GM12878 (cell line): ENCODE measurements at regions not wholly inside any gene's neighbourhood (a gene's known extent, or its start where the extent isn't known, plus 50 kb on each side); places are given as distances from the start of the nearest gene placed in this dataset.

Experiments used
- ATAC-seq: fragments of 200-7000 bp; cut with Tn5 transposase; 3 replicates; pipeline ENCODE4 v1.9.1; 2020; ENCODE audit warnings: mild to moderate bottlenecking, moderate library complexity
- BruUV-seq: library from RNA; stranded (reverse); fragments of 400-500 nt; replicated peaks from 2 replicates; lab custom pipeline; 2021; lab: Mats Ljungman, UMichigan
- CTCF ChIA-PET: fragments of 300-600 bp; sonication (Branson Sonifier 250); formaldehyde crosslinking; extraction: SDS; loops from one replicate; lab custom pipeline; 2021; ENCODE audit warnings: inconsistent platforms; lab: Yijun Ruan, JAX
- POLR2A ChIA-PET: fragments of 350-600 bp; formaldehyde crosslinking; extraction: SDS; loops from one replicate; lab custom pipeline; 2021; ENCODE audit warnings: inconsistent platforms; lab: Charles Lee
- RAD21 ChIA-PET: fragments of 300-600 bp; sonication (Branson Sonifier 250); formaldehyde crosslinking; loops from one replicate; lab custom pipeline; 2023; ENCODE audit warnings: antibody characterized with exemption; ENCODE audit not compliant: unreplicated experiment; lab: Charles Lee
- SMC1A ChIA-PET: fragments of 300-600 bp; sonication (Branson Sonifier 250); formaldehyde crosslinking; loops from one replicate; lab custom pipeline; 2023; ENCODE audit not compliant: unreplicated experiment, uncharacterized antibody; lab: Charles Lee
- DNase-seq: peaks from one replicate; pipeline ENCODE4 v3.0.0-alpha.2; 2011; ENCODE audit warnings: low read depth, low spot score
- FAIRE-seq: peaks from 3 replicates; lab custom pipeline; 2011; peaks lifted over from hg19 to GRCh38; lab: Jason Lieb, UNC
- H2AFZ ChIP-seq: 2 replicates; pipeline ENCODE4 v1.6.0; 2011; ENCODE audit warnings: low read depth, low read length, control low read depth; ENCODE audit not compliant: control insufficient read depth
- H3K27ac ChIP-seq: 2 replicates; pipeline ENCODE4 v1.5.1; 2011; ENCODE audit warnings: control low read depth; ENCODE audit not compliant: control insufficient read depth, insufficient read depth
- H3K27me3 ChIP-seq, 2 experiments: replicated peaks in 1 of 2; 2 replicates each; pipeline versions ENCODE4 v1.6.0 to v1.6.1; 2011; ENCODE audit warnings: low read length in 1 of 2; ENCODE audit not compliant: control insufficient read depth in 2 of 2, insufficient read depth in 2 of 2
- H3K36me3 ChIP-seq, 2 experiments: 2 replicates each; pipeline ENCODE4 v1.5.1; 2011; ENCODE audit warnings: low read length in 1 of 2; ENCODE audit not compliant: control insufficient read depth in 2 of 2, insufficient read depth in 2 of 2
- H3K4me1 ChIP-seq: 2 replicates; pipeline ENCODE4 v1.6.1; 2011; ENCODE audit warnings: mild to moderate bottlenecking, low read length, moderate library complexity, mixed read lengths; ENCODE audit not compliant: control insufficient read depth, insufficient read depth
- H3K4me2 ChIP-seq: 2 replicates; pipeline ENCODE4 v1.6.0; 2011; ENCODE audit warnings: control low read depth; ENCODE audit not compliant: control insufficient read depth, insufficient read depth
- H3K4me3 ChIP-seq: fragments of 200-600 bp; sonication (generic); 2 replicates; pipeline ENCODE4 v1.5.1; 2016
- H3K79me2 ChIP-seq: 2 replicates; pipeline ENCODE4 v1.6.0; 2011; ENCODE audit warnings: low read length; ENCODE audit not compliant: control insufficient read depth, insufficient read depth
- H3K9ac ChIP-seq: 2 replicates; pipeline ENCODE4 v1.8.0; 2011; ENCODE audit warnings: low read length, control low read depth, mixed read lengths; ENCODE audit not compliant: control insufficient read depth, insufficient read depth
- H3K9me3 ChIP-seq: replicated peaks from 3 replicates; pipeline ENCODE4 v1.5.1; 2011; ENCODE audit warnings: mild to moderate bottlenecking, low read length; ENCODE audit not compliant: control insufficient read depth, insufficient read depth
- H4K20me1 ChIP-seq: 2 replicates; pipeline ENCODE4 v1.6.0; 2011; ENCODE audit not compliant: control insufficient read depth, insufficient read depth
- CBX3 ChIP-seq: fragments of 200-600 bp; sonication (generic); IDR thresholded peaks from 2 replicates; pipeline ENCODE4 v1.6.1; 2016; ENCODE audit warnings: low read depth, borderline replicate concordance
- FOS ChIP-seq: IDR thresholded peaks from 3 replicates; pipeline ENCODE4 v1.6.1; 2011; ENCODE audit warnings: borderline replicate concordance; ENCODE audit not compliant: insufficient read length; ENCODE audit errors: extremely low read depth
- GABPA ChIP-seq: IDR thresholded peaks from 2 replicates; pipeline ENCODE4 v1.6.1; 2014; ENCODE audit warnings: antibody characterized with exemption, low read depth, mild to moderate bottlenecking, inconsistent platforms
- HDAC2 ChIP-seq: fragments of 200-600 bp; sonication (generic); IDR thresholded peaks from 2 replicates; pipeline ENCODE4 v1.6.1; 2017
- HDAC6 ChIP-seq: fragments of 200-600 bp; sonication (generic); IDR thresholded peaks from one replicate; pipeline ENCODE4 v1.8.0; 2017; ENCODE audit warnings: antibody characterized with exemption; ENCODE audit not compliant: unreplicated experiment
- IKZF2 ChIP-seq, 2 experiments: fragments of 450-650 bp; IDR thresholded peaks; 2 replicates each; pipeline ENCODE4 v1.6.1; 2017; ENCODE audit warnings: mild to moderate bottlenecking in 2 of 2, moderate library complexity in 2 of 2
- NFYB ChIP-seq: IDR thresholded peaks from 2 replicates; pipeline ENCODE4 v1.6.1; 2011; ENCODE audit warnings: low read depth, mild to moderate bottlenecking, low read length, improper control_type of control experiment, moderate library complexity; ENCODE audit not compliant: insufficient read depth
- SRF ChIP-seq, 2 experiments: IDR thresholded peaks; 2 replicates each; pipeline ENCODE4 v1.6.1; 2011; ENCODE audit warnings: low read depth in 2 of 2, low read length in 2 of 2, mild to moderate bottlenecking in 1 of 2, moderate library complexity in 1 of 2
- YBX1 ChIP-seq: fragments of 450-650 bp; IDR thresholded peaks from 2 replicates; pipeline ENCODE4 v1.6.1; 2016; ENCODE audit warnings: antibody characterized with exemption
- ZNF274 ChIP-seq: IDR thresholded peaks from one replicate; pipeline ENCODE4 v1.8.0; 2011; ENCODE audit not compliant: insufficient read length, insufficient read depth
- WGBS: methylation state at CpG from one replicate; pipeline ENCODE4 v1.1.6; 2016; ENCODE audit warnings: low lambda C conversion rate; ENCODE audit not compliant: insufficient replicate concordance, insufficient coverage; ENCODE audit errors: missing lambda C conversion rate; 5-methylcytosine and 5-hydroxymethylcytosine counted together
- in situ Hi-C: fragments of 300-500 bp; cut with MboI; formaldehyde crosslinking; loops from 9 replicates; pipeline ENCODE4 v1.14.3; 2018; ENCODE audit warnings: mixed read lengths
- intact Hi-C: fragments of 100-400 bp; cut with micrococcal nuclease; formaldehyde crosslinking; loops from one replicate; pipeline ENCODE4 v1.14.2; 2022; ENCODE audit not compliant: unreplicated experiment
- TF ChIP-seq, protein P1 (sequence below): fragments of 150-350 bp; IDR thresholded peaks from 2 replicates; pipeline ENCODE4 v1.6.1; 2014; ENCODE audit warnings: mild to moderate bottlenecking, low read depth, low read length
- TF ChIP-seq, protein P2 (sequence below): fragments of 450-650 bp; IDR thresholded peaks from 2 replicates; pipeline ENCODE4 v1.6.1; 2017; ENCODE audit warnings: low read depth, mild to moderate bottlenecking, moderate library complexity
- TF ChIP-seq, protein P3 (sequence below): fragments of 450-650 bp; IDR thresholded peaks from 2 replicates; pipeline ENCODE4 v1.6.1; 2017; ENCODE audit warnings: mild to moderate bottlenecking
- TF ChIP-seq, protein P4 (sequence below): fragments of 450-650 bp; formaldehyde crosslinking; IDR thresholded peaks from 2 replicates; pipeline ENCODE4 v1.5.0; 2022; ENCODE audit warnings: mild to moderate bottlenecking, missing genetic modification characterization

DNA sequence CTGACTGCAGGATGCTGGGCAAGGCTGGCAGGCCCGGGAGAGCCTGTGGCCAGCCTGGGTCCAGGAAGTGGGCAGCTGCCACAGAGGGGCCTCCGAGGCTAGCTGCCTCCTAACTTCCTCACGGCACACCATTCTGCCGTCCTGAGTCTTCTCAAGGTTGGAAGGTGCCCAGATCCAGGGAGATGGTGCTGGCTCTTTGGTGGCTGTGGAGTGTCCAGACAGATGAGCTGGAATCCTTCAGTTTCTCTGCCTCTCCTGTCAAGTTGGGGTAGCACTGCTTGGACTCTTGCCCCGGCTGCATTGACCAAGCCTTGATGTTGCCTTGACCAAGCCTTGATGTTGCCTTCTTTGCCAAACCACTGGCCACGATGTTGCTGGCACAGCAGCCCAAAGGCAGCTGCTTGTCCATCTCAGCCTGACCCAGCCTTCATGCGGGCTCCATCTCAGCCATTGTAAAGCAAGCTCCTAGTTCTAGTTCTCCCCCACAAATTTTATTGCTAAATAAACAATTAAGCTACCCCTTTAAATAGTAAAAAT lies 75.1 kb upstream of the AFDN start:
- FAIRE-seq, result no peak
- CTCF ChIA-PET, result no interaction called here

More for the DNA sequence above, 75.1 kb upstream of the AFDN start:
- H3K27ac ChIP-seq, result no peak overlapping the region
- DNase-seq (no peak), ATAC-seq (no peak)
- H3K4me2 ChIP-seq, result no peak overlapping the region
- no peaks in the 10 kb centered on the region for H3K36me3 ChIP-seq
- no TSS peak for BruUV-seq
- ChIA-PET POLR2A (no interaction called here), RAD21 (no interaction called here), SMC1A (no interaction called here)
- in situ Hi-C loops, result no loop called here
- H2AFZ ChIP-seq, result no peak overlapping the region
- intact Hi-C loops, result no loop called here
- H3K79me2 ChIP-seq, result no peaks in the 10 kb centered on the region
- 24% methylated on average over 7 of the region's 7 CpGs for WGBS
- no peak overlapping the region for H3K4me3 ChIP-seq
- no peaks in the 10 kb centered on the region for H4K20me1 ChIP-seq
- no peaks in the 10 kb centered on the region for H3K4me1 ChIP-seq
- H3K27me3 ChIP-seq, result peaks cover 0 to 1% of the 10 kb centered on the region in 2 experiments; a peak in 3 of 4 replicates
- H3K9me3 ChIP-seq, result no peaks in the 10 kb centered on the region
- H3K9ac ChIP-seq, result no peak overlapping the region
- TF ChIP-seq HDAC2 (no peak), SRF (IDR thresholded peaks at IDR 0.05; ENCODE audit: low read depth in 2 of 2, low read length in 2 of 2) (no peak), YBX1 (no peak), HDAC6 (no peak), ZNF274 (no peak), FOS (no peak), GABPA (no peak), NFYB (no peak), CBX3 (no peak), IKZF2 (IDR thresholded peaks at IDR 0.05) (no peak)
- TF ChIP-seq, protein P1, sequence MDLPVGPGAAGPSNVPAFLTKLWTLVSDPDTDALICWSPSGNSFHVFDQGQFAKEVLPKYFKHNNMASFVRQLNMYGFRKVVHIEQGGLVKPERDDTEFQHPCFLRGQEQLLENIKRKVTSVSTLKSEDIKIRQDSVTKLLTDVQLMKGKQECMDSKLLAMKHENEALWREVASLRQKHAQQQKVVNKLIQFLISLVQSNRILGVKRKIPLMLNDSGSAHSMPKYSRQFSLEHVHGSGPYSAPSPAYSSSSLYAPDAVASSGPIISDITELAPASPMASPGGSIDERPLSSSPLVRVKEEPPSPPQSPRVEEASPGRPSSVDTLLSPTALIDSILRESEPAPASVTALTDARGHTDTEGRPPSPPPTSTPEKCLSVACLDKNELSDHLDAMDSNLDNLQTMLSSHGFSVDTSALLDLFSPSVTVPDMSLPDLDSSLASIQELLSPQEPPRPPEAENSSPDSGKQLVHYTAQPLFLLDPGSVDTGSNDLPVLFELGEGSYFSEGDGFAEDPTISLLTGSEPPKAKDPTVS, result no peak
- TF ChIP-seq, protein P2, sequence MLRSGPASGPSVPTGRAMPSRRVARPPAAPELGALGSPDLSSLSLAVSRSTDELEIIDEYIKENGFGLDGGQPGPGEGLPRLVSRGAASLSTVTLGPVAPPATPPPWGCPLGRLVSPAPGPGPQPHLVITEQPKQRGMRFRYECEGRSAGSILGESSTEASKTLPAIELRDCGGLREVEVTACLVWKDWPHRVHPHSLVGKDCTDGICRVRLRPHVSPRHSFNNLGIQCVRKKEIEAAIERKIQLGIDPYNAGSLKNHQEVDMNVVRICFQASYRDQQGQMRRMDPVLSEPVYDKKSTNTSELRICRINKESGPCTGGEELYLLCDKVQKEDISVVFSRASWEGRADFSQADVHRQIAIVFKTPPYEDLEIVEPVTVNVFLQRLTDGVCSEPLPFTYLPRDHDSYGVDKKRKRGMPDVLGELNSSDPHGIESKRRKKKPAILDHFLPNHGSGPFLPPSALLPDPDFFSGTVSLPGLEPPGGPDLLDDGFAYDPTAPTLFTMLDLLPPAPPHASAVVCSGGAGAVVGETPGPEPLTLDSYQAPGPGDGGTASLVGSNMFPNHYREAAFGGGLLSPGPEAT, result no peak
- TF ChIP-seq, protein P3, sequence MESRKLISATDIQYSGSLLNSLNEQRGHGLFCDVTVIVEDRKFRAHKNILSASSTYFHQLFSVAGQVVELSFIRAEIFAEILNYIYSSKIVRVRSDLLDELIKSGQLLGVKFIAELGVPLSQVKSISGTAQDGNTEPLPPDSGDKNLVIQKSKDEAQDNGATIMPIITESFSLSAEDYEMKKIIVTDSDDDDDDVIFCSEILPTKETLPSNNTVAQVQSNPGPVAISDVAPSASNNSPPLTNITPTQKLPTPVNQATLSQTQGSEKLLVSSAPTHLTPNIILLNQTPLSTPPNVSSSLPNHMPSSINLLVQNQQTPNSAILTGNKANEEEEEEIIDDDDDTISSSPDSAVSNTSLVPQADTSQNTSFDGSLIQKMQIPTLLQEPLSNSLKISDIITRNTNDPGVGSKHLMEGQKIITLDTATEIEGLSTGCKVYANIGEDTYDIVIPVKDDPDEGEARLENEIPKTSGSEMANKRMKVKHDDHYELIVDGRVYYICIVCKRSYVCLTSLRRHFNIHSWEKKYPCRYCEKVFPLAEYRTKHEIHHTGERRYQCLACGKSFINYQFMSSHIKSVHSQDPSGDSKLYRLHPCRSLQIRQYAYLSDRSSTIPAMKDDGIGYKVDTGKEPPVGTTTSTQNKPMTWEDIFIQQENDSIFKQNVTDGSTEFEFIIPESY, result no peak
- TF ChIP-seq, protein P4, sequence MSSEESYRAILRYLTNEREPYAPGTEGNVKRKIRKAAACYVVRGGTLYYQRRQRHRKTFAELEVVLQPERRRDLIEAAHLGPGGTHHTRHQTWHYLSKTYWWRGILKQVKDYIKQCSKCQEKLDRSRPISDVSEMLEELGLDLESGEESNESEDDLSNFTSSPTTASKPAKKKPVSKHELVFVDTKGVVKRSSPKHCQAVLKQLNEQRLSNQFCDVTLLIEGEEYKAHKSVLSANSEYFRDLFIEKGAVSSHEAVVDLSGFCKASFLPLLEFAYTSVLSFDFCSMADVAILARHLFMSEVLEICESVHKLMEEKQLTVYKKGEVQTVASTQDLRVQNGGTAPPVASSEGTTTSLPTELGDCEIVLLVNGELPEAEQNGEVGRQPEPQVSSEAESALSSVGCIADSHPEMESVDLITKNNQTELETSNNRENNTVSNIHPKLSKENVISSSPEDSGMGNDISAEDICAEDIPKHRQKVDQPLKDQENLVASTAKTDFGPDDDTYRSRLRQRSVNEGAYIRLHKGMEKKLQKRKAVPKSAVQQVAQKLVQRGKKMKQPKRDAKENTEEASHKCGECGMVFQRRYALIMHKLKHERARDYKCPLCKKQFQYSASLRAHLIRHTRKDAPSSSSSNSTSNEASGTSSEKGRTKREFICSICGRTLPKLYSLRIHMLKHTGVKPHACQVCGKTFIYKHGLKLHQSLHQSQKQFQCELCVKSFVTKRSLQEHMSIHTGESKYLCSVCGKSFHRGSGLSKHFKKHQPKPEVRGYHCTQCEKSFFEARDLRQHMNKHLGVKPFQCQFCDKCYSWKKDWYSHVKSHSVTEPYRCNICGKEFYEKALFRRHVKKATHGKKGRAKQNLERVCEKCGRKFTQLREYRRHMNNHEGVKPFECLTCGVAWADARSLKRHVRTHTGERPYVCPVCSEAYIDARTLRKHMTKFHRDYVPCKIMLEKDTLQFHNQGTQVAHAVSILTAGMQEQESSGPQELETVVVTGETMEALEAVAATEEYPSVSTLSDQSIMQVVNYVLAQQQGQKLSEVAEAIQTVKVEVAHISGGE, result no peak
- TF ChIP-seq, all 136 proteins: peak for 0
